Spleen (tissue), 11 donors: ENCODE measurements at regions not wholly inside any gene's neighbourhood (a gene's known extent, or its start where the extent isn't known, plus 50 kb on each side); places are given as distances from the start of the nearest gene placed in this dataset.

Experiments used
- DNase-seq: peaks from one replicate; pipeline ENCODE4 v3.0.0-alpha.2; 2020
- H3K27ac ChIP-seq, 8 donors: fragments of 200-600 bp; sonication (generic) in 7 of 8; 1 replicate in 4 of 8; 2 replicates in 4 of 8; pipeline versions ENCODE4 v1.5.0 to v1.8.0; 2016 to 2021; ENCODE audit warnings: inconsistent platforms in 4 of 8, mild to moderate bottlenecking in 4 of 8, moderate library complexity in 1 of 8
- H3K27me3 ChIP-seq, 7 donors: fragments of 200-600 bp; sonication (generic) in 6 of 7; replicated peaks in 1 of 7; 1 replicate in 4 of 7; 2 replicates in 3 of 7; pipeline versions ENCODE4 v1.5.0 to v1.8.0; 2016 to 2021; ENCODE audit warnings: inconsistent platforms in 3 of 7, mild to moderate bottlenecking in 1 of 7
- H3K36me3 ChIP-seq, 6 donors: fragments of 200-600 bp; sonication (generic) in 5 of 6; 1 replicate in 4 of 6; 2 replicates in 2 of 6; pipeline versions ENCODE4 v1.5.0 to v1.8.0; 2016 to 2021; ENCODE audit warnings: inconsistent platforms in 2 of 6
- H3K4me1 ChIP-seq, 6 donors: fragments of 200-600 bp; sonication (generic) in 5 of 6; 1 replicate in 3 of 6; 2 replicates in 3 of 6; pipeline versions ENCODE4 v1.5.0 to v1.8.0; 2016 to 2021; ENCODE audit warnings: inconsistent platforms in 3 of 6
- H3K4me3 ChIP-seq, 8 donors: fragments of 200-600 bp; sonication (generic) in 7 of 8; 1 replicate in 4 of 8; 2 replicates in 4 of 8; pipeline versions ENCODE4 v1.5.0 to v1.8.0; 2016 to 2021; ENCODE audit warnings: inconsistent platforms in 4 of 8, mild to moderate bottlenecking in 4 of 8, moderate library complexity in 2 of 8
- H3K9me3 ChIP-seq, 8 donors: fragments of 200-600 bp; sonication (generic) in 7 of 8; 1 replicate in 4 of 8; 2 replicates in 4 of 8; pipeline versions ENCODE4 v1.5.0 to v1.8.0; 2016 to 2021; ENCODE audit warnings: inconsistent platforms in 4 of 8
- POLR2A ChIP-seq, 3 donors: fragments of 450-650 bp; IDR thresholded peaks; one replicate each; pipeline ENCODE4 v1.5.1; 2017; ENCODE audit warnings: antibody characterized with exemption in 3 of 3, mild to moderate bottlenecking in 1 of 3
- POLR2AphosphoS5 ChIP-seq, 3 donors: sonication (generic); formaldehyde crosslinking; IDR thresholded peaks; one replicate each; pipeline ENCODE4 v1.5.1; 2017; ENCODE audit warnings: antibody characterized with exemption in 3 of 3
- WGBS, 5 donors: extraction: QIAGEN DNeasy Blood & Tissue Kit in 3 of 5; methylation state at CpG; one replicate each; pipeline versions ENCODE4 v1.1.5 to v1.1.7; 2013 to 2018; 5-methylcytosine and 5-hydroxymethylcytosine counted together
- intact Hi-C: fragments of 100-400 bp; cut with DNase I; formaldehyde crosslinking; loops from one replicate; pipeline ENCODE4 v1.15.0; 2023; ENCODE audit warnings: low total_unique reads
- TF ChIP-seq, protein P1 (sequence below), 11 experiments: fragments of 200-600 bp in 7 of 11; fragments of 450-650 bp in 4 of 11; sonication (generic) in 4 of 11; IDR thresholded peaks in 8 of 11; conservative IDR thresholded peaks in 3 of 11; 1 replicate in 7 of 11; 2 replicates in 4 of 11; pipeline versions ENCODE4 v1.4.0 to v1.8.0; 2016 to 2021; ENCODE audit warnings: antibody characterized with exemption in 11 of 11, inconsistent platforms in 4 of 11, mild to moderate bottlenecking in 1 of 11
- donor health status: healthy with polysubstance abuse.
- donor health status: DM: no; HTN: no; CAD: no; lungs with moderate emphysema.
- donor health status: DM: no; HTN: no; CAD: no.
- donor health status: Bipolar disorder and iron deficiency.
- donor health status: healthy.
- donor health status: DM: no; HTN: no; CAD: no.
- donor health status: DM: yes; HTN: yes; CAD: no.

DNA sequence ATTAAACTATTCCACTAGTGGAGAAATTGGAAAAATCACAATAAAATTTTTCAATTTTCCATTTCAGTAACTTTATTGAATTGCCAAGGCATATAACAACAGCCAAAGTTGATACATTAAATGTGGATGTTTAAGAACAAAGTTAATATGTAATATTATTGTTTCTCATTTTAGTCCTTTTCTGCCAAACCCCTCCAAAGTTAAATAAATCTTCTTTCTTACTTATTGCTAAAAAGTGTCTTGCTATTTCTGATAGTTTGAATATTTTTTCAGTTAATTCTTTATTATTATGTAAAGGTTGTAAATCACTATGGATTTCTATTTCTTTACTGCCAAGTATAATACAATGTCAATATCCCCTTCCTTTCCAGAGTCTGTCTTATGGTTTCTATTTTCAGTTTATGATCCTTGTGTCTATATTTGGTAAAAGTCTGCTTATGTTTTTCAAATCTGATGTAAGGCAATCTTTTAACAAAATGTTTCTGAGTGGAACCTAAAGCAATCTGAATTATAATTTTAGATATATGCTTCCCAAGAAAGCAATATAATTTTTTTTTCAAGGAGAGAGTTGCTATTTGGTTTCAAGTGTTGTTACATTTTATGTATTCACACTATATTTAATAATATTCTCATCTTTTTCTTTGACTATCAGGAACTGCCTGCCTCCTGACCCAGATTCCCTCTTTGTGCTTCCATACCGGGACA, 80.3 kb upstream of the RHOBTB1 start:
- no peaks in the 10 kb centered on the region for H3K4me1 ChIP-seq
- 3 to 27% (median 10%) methylated on average over 1 of the region's 1 CpG for WGBS, 5 donors
- no peak for DNase-seq
- intact Hi-C loops: no loop called here
- TF ChIP-seq, protein P1, sequence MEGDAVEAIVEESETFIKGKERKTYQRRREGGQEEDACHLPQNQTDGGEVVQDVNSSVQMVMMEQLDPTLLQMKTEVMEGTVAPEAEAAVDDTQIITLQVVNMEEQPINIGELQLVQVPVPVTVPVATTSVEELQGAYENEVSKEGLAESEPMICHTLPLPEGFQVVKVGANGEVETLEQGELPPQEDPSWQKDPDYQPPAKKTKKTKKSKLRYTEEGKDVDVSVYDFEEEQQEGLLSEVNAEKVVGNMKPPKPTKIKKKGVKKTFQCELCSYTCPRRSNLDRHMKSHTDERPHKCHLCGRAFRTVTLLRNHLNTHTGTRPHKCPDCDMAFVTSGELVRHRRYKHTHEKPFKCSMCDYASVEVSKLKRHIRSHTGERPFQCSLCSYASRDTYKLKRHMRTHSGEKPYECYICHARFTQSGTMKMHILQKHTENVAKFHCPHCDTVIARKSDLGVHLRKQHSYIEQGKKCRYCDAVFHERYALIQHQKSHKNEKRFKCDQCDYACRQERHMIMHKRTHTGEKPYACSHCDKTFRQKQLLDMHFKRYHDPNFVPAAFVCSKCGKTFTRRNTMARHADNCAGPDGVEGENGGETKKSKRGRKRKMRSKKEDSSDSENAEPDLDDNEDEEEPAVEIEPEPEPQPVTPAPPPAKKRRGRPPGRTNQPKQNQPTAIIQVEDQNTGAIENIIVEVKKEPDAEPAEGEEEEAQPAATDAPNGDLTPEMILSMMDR (IDR thresholded peaks at IDR 0.05 in 8 of 11, conservative IDR thresholded peaks at IDR 0.05 in 3 of 11): no peak
- TF ChIP-seq POLR2A (IDR thresholded peaks at IDR 0.05) (no peak), POLR2AphosphoS5 (IDR thresholded peaks at IDR 0.05) (no peak)
- no peaks in the 10 kb centered on the region for H3K27me3 ChIP-seq
- no peak overlapping the region for H3K27ac ChIP-seq
- no peaks in the 10 kb centered on the region for H3K36me3 ChIP-seq
- H3K4me3 ChIP-seq: no peak overlapping the region
- H3K9me3 ChIP-seq: no peaks in the 10 kb centered on the region

DNA sequence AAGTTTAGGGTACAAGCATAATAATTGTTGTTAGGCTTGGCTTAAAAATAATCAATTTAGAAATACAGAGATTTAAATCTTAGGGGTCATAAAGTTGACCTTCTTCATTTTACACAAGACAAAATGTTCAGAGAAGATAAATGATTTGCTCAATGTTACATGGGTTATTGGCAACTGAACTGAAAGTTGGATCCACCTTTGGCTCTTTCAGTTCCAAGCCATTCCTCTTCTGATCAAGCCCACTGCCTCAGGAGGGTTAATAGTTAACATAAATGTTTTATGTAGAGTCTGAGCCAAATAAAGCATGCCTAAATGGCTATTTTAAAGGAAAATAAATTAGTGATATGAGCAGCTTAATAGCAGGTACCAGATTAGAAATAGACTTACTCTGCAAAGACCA, 79.1 kb upstream of the RHOBTB1 start:
- Histone ChIP-seq H3K4me1 (no peaks in the 10 kb centered on the region), H3K4me3 (no peak overlapping the region), H3K9me3 (no peaks in the 10 kb centered on the region), H3K36me3 (no peaks in the 10 kb centered on the region), H3K27me3 (no peaks in the 10 kb centered on the region), H3K27ac (no peak overlapping the region)
- no peak for DNase-seq
- no peak for TF ChIP-seq POLR2AphosphoS5 (IDR thresholded peaks at IDR 0.05)
- TF ChIP-seq, protein P1 (IDR thresholded peaks at IDR 0.05 in 8 of 11, conservative IDR thresholded peaks at IDR 0.05 in 3 of 11): no peak
- TF ChIP-seq POLR2A (IDR thresholded peaks at IDR 0.05): no peak
- intact Hi-C loops: no loop called here

DNA sequence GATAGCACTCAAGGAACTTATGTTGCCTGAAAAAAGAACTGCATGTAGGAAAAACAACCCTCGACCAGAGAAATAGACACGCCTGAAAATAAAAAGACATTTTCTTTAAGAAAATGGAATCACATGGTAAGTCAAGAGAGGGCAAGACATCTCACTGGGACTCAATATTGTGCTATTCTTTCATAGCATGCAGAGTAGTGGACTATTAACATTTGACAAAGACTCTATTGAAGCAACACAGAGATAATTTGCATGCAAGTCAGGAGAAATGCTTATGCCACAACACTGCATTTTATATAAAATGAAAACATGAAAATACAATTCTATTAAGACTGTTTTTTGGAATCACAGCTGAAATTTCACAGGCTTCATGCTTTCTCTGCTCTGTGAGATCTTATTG, 77.9 kb upstream of the RHOBTB1 start:
- Histone ChIP-seq H3K36me3 (no peaks in the 10 kb centered on the region), H3K27ac (no peak overlapping the region), H3K4me1 (no peaks in the 10 kb centered on the region), H3K4me3 (no peak overlapping the region), H3K9me3 (no peaks in the 10 kb centered on the region), H3K27me3 (no peaks in the 10 kb centered on the region)
- intact Hi-C loops: no loop called here
- 81 to 94% (median 88%) methylated on average over 2 of the region's 2 CpGs for WGBS, 5 donors
- no peak for DNase-seq
- TF ChIP-seq POLR2AphosphoS5 (IDR thresholded peaks at IDR 0.05) (no peak), POLR2A (IDR thresholded peaks at IDR 0.05) (no peak)
- TF ChIP-seq, protein P1 (IDR thresholded peaks at IDR 0.05 in 8 of 11, conservative IDR thresholded peaks at IDR 0.05 in 3 of 11): no peak

DNA sequence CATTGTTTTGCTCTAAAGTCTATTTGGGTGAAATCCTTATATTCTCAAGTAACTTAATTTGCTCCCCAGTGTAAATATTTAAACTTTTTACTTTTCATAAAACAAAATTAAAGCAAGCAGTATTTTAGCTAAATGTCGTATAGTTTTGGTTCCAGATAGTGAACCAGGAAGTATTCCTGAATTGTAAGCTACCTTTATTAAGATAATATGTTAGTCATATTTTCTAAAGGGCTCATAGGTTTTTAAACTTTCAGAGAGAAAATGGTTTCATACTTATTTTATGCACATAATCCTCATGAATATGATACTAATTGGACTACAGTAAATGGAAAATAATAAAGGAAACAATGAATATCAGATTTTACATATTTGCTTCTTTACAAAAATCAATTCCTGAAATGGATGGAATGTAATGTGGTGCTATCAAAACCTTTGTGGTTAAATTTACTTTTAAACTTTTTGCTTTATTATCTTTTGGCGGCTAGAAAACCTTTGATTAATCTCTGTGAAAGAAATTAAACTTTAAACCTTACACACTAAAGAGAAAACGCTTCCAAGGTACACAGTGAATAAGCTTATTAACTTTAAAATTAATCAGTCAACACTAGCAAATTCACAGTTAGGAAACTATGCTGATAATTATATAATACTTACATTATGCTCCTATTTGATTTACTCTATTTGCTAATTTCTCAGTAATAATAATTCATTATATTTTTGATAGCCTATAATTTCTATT, 76.6 kb upstream of the RHOBTB1 start:
- WGBS, 5 donors: 90 to 98% (median 91%) methylated on average over 3 of the region's 3 CpGs
- intact Hi-C loops: no loop called here
- no peaks in the 10 kb centered on the region for H3K9me3 ChIP-seq
- TF ChIP-seq POLR2AphosphoS5 (IDR thresholded peaks at IDR 0.05): no peak
- no peak for TF ChIP-seq POLR2A (IDR thresholded peaks at IDR 0.05)
- TF ChIP-seq, protein P1 (IDR thresholded peaks at IDR 0.05 in 8 of 11, conservative IDR thresholded peaks at IDR 0.05 in 3 of 11): no peak
- H3K27me3 ChIP-seq: no peaks in the 10 kb centered on the region
- no peak for DNase-seq
- H3K4me1 ChIP-seq: no peaks in the 10 kb centered on the region
- H3K36me3 ChIP-seq: no peaks in the 10 kb centered on the region
- no peak overlapping the region for H3K27ac ChIP-seq
- no peak overlapping the region for H3K4me3 ChIP-seq
